H1 (cell line): ENCODE measurements at regions not wholly inside any gene's neighbourhood (a gene's known extent, or its start where the extent isn't known, plus 50 kb on each side); places are given as distances from the start of the nearest gene placed in this dataset.

Source experiments
- CTCF ChIA-PET: fragments of 300-600 bp; sonication (Branson Sonifier 250); formaldehyde crosslinking; loops from one replicate; lab custom pipeline; 2021; ENCODE audit not compliant: partially characterized antibody; lab: Charles Lee
- POLR2A ChIA-PET: fragments of 300-600 bp; sonication (Branson Sonifier 250); formaldehyde crosslinking; loops from one replicate; lab custom pipeline; 2021; ENCODE audit warnings: inconsistent platforms; ENCODE audit not compliant: partially characterized antibody; lab: Charles Lee
- DNase-seq, 2 experiments: peaks; one replicate each; pipeline versions ENCODE4 v3.0.0 to v3.0.0-alpha.2; 2010 to 2022; ENCODE audit warnings: low spot score in 2 of 2, low read depth in 1 of 2, mixed read lengths in 1 of 2
- FAIRE-seq: peaks from 2 replicates; lab custom pipeline; 2011; peaks lifted over from hg19 to GRCh38; lab: Jason Lieb, UNC
- H2AFZ ChIP-seq: 2 replicates; pipeline ENCODE4 v1.8.1; 2012; ENCODE audit warnings: low read length, inconsistent platforms
- H2AK5ac ChIP-seq: 2 replicates; pipeline ENCODE4 v1.6.1; 2013; ENCODE audit warnings: low read depth, low read length
- H2BK120ac ChIP-seq: replicated peaks from 2 replicates; pipeline ENCODE3; 2013; ENCODE audit warnings: low read depth, low read length, inconsistent platforms
- H2BK12ac ChIP-seq: 2 replicates; pipeline ENCODE4 v1.6.1; 2013; ENCODE audit warnings: low read depth, low read length
- H2BK15ac ChIP-seq: 2 replicates; pipeline ENCODE4 v1.6.1; 2013; ENCODE audit warnings: low read length
- H2BK20ac ChIP-seq: 2 replicates; pipeline ENCODE4 v1.6.1; 2013; ENCODE audit warnings: low read length
- H2BK5ac ChIP-seq: 2 replicates; pipeline ENCODE4 v1.6.1; 2013; ENCODE audit warnings: low read depth, low read length
- H3K14ac ChIP-seq: 2 replicates; pipeline ENCODE4 v1.6.1; 2013; ENCODE audit warnings: inconsistent platforms; ENCODE audit not compliant: insufficient read length
- H3K18ac ChIP-seq: 2 replicates; pipeline ENCODE4 v1.6.1; 2013; ENCODE audit warnings: low read length; ENCODE audit errors: extremely low read depth
- H3K23ac ChIP-seq: 2 replicates; pipeline ENCODE4 v1.6.1; 2013; ENCODE audit warnings: inconsistent platforms; ENCODE audit not compliant: insufficient read length
- H3K23me2 ChIP-seq: 2 replicates; pipeline ENCODE4 v1.6.1; 2013; ENCODE audit warnings: low read depth, low read length
- H3K27ac ChIP-seq: 2 replicates; pipeline ENCODE4 v1.6.1; 2011; ENCODE audit warnings: low read depth, low read length, inconsistent platforms
- H3K27me3 ChIP-seq, 4 experiments: replicated peaks in 1 of 4; 1 replicate in 1 of 4; 2 replicates in 3 of 4; pipeline versions ENCODE4 v1.6.1 to v1.8.1; 2011 to 2013; ENCODE audit warnings: low read length in 3 of 4, mild to moderate bottlenecking in 3 of 4, inconsistent platforms in 2 of 4, mixed read lengths in 2 of 4, moderate library complexity in 1 of 4; ENCODE audit not compliant: control insufficient read depth in 3 of 4, insufficient read depth in 3 of 4; ENCODE audit errors: extremely low read depth in 1 of 4
- H3K36me3 ChIP-seq, 4 experiments: 2 replicates each; pipeline versions ENCODE4 v1.6.1 to v1.8.1; 2011 to 2013; ENCODE audit warnings: mild to moderate bottlenecking in 4 of 4, low read length in 3 of 4, moderate library complexity in 2 of 4, control low read depth in 1 of 4, inconsistent platforms in 1 of 4; ENCODE audit not compliant: insufficient read depth in 4 of 4, control insufficient read depth in 2 of 4
- H3K4ac ChIP-seq: replicated peaks from 2 replicates; pipeline ENCODE3; 2013; ENCODE audit warnings: low read length, low read depth, mixed read lengths, inconsistent platforms; ENCODE audit not compliant: insufficient read length
- H3K4me1 ChIP-seq, 4 experiments: replicated peaks in 1 of 4; 1 replicate in 1 of 4; 2 replicates in 3 of 4; pipeline versions ENCODE4 v1.6.1 to v1.8.1; 2011 to 2013; ENCODE audit warnings: low read length in 3 of 4, inconsistent platforms in 2 of 4, mixed read lengths in 1 of 4; ENCODE audit not compliant: insufficient read depth in 4 of 4, control insufficient read depth in 3 of 4
- H3K4me2 ChIP-seq, 2 experiments: 2 replicates each; pipeline versions ENCODE4 v1.6.1 to v1.8.1; 2011 to 2013; ENCODE audit warnings: low read depth in 2 of 2, low read length in 2 of 2, control low read depth in 1 of 2, inconsistent platforms in 1 of 2, mild to moderate bottlenecking in 1 of 2; ENCODE audit not compliant: insufficient read depth in 1 of 2
- H3K4me3 ChIP-seq, 4 experiments: fragments of 200-600, 300-600 bp in 1 of 4; sonication (generic), shearing (Covaris generic), sonication (Bioruptor Twin) in 1 of 4; 2 replicates each; pipeline versions ENCODE4 v1.5.1 to v1.8.1; 2011 to 2016; ENCODE audit warnings: low read length in 4 of 4, low read depth in 3 of 4, control low read depth in 2 of 4, inconsistent platforms in 2 of 4, mild to moderate bottlenecking in 2 of 4, mixed read lengths in 1 of 4, moderate library complexity in 1 of 4; ENCODE audit not compliant: insufficient read depth in 2 of 4; ENCODE audit errors: extremely low read depth in 1 of 4
- H3K56ac ChIP-seq: replicated peaks from 2 replicates; pipeline ENCODE3; 2013; ENCODE audit warnings: low read depth, mild to moderate bottlenecking, mixed read lengths, low read length, inconsistent platforms; ENCODE audit not compliant: insufficient read length
- H3K79me1 ChIP-seq: 2 replicates; pipeline ENCODE4 v1.6.1; 2013; ENCODE audit warnings: low read depth, low read length, control low read depth
- H3K79me2 ChIP-seq, 2 experiments: 2 replicates each; pipeline versions ENCODE4 v1.6.1 to v1.8.1; 2012 to 2013; ENCODE audit warnings: low read length in 2 of 2, mild to moderate bottlenecking in 2 of 2, inconsistent platforms in 1 of 2; ENCODE audit not compliant: insufficient read depth in 2 of 2, control insufficient read depth in 1 of 2
- H3K9ac ChIP-seq, 4 experiments: replicated peaks in 1 of 4; 1 replicate in 1 of 4; 2 replicates in 3 of 4; pipeline versions ENCODE4 v1.6.1 to v1.8.1; 2011 to 2013; ENCODE audit warnings: low read depth in 3 of 4, low read length in 3 of 4, control low read depth in 2 of 4, mild to moderate bottlenecking in 2 of 4, moderate library complexity in 2 of 4, inconsistent platforms in 1 of 4; ENCODE audit errors: extremely low read depth in 1 of 4
- H3K9me3 ChIP-seq, 2 experiments: 2 replicates each; pipeline versions ENCODE4 v1.6.1 to v1.8.1; 2012 to 2013; ENCODE audit warnings: mild to moderate bottlenecking in 2 of 2, moderate library complexity in 2 of 2, control low read depth in 1 of 2, inconsistent platforms in 1 of 2, low read depth in 1 of 2, low read length in 1 of 2, mixed read lengths in 1 of 2; ENCODE audit not compliant: insufficient read depth in 2 of 2
- H4K20me1 ChIP-seq, 2 experiments: replicated peaks in 1 of 2; 2 replicates each; pipeline versions ENCODE3 to v1.8.1; 2011 to 2013; ENCODE audit warnings: inconsistent platforms in 2 of 2, low read length in 2 of 2, mild to moderate bottlenecking in 1 of 2; ENCODE audit not compliant: insufficient read depth in 2 of 2, control insufficient read depth in 1 of 2
- H4K5ac ChIP-seq: 2 replicates; pipeline ENCODE4 v1.6.1; 2013; ENCODE audit warnings: low read length, low read depth, mixed read lengths, inconsistent platforms; ENCODE audit not compliant: insufficient read length
- H4K8ac ChIP-seq: 2 replicates; pipeline ENCODE4 v1.8.0; 2013; ENCODE audit warnings: mild to moderate bottlenecking, moderate library complexity, low read length, inconsistent platforms; ENCODE audit not compliant: insufficient read depth; ENCODE audit errors: extremely low read depth
- H4K91ac ChIP-seq: replicated peaks from 2 replicates; pipeline ENCODE3; 2013; ENCODE audit warnings: low read length, mixed read lengths, inconsistent platforms; ENCODE audit not compliant: insufficient read length
- CHD1 ChIP-seq: IDR thresholded peaks from 2 replicates; pipeline ENCODE4 v1.6.1; 2012; ENCODE audit warnings: low read depth, low read length, improper control_type of control experiment
- CHD2 ChIP-seq: IDR thresholded peaks from 2 replicates; pipeline ENCODE4 v1.6.1; 2012; ENCODE audit warnings: low read length, improper control_type of control experiment
- CTCF ChIP-seq, 3 experiments: IDR thresholded peaks; 1 replicate in 2 of 3; 2 replicates in 1 of 3; pipeline versions ENCODE4 v1.5.1 to v1.6.1; 2011; ENCODE audit warnings: low read length in 3 of 3, mild to moderate bottlenecking in 3 of 3, inconsistent platforms in 2 of 3, low read depth in 1 of 3, moderate library complexity in 1 of 3; ENCODE audit not compliant: insufficient read depth in 1 of 3; ENCODE audit errors: control extremely low read depth in 1 of 3
- WGBS, 2 experiments: shearing (Covaris generic) in 1 of 2; methylation state at CpG; one replicate each; pipeline versions ENCODE4 v1.1.6 to v1.1.7; 2013 to 2015; ENCODE audit warnings: low lambda C conversion rate in 2 of 2, mixed read lengths in 2 of 2, inconsistent platforms in 1 of 2, low coverage in 1 of 2, missing lambda C conversion rate in 1 of 2; ENCODE audit not compliant: insufficient replicate concordance in 2 of 2, insufficient coverage in 1 of 2, insufficient read length in 1 of 2; ENCODE audit errors: extremely low coverage in 1 of 2, missing lambda C conversion rate in 1 of 2; 5-methylcytosine and 5-hydroxymethylcytosine counted together

- Histone ChIP-seq H3K36me3 (no peaks in the 10 kb centered on the region), H4K8ac (no peak overlapping the region), H2BK20ac (no peak overlapping the region), H3K79me2 (no peaks in the 10 kb centered on the region), H3K27ac (no peak overlapping the region), H2BK120ac (no peak overlapping the region), H4K5ac (no peak overlapping the region), H3K4me3 (no peak overlapping the region), H3K27me3 (no peaks in the 10 kb centered on the region), H2AFZ (no peak overlapping the region), H3K18ac (no peak overlapping the region), H3K4me2 (no peak overlapping the region), H3K79me1 (no peaks in the 10 kb centered on the region), H3K4me1 (peaks cover 0 to 8% (median 3%) of the 10 kb centered on the region in 4 experiments; a peak in 5 of 7 replicates), H2AK5ac (no peak overlapping the region), H3K23ac (no peak overlapping the region), H3K9ac (no peak overlapping the region), H4K20me1 (no peaks in the 10 kb centered on the region), H3K56ac (no peak overlapping the region), H3K9me3 (no peaks in the 10 kb centered on the region), H2BK12ac (no peak overlapping the region), H3K23me2 (no peaks in the 10 kb centered on the region; the same call in 1 of the 2 replicates), H3K4ac (no peak overlapping the region), H4K91ac (no peak overlapping the region), H2BK15ac (no peak overlapping the region), H3K14ac (no peak overlapping the region), H2BK5ac (no peak overlapping the region)
- POLR2A ChIA-PET, result no interaction called here
- FAIRE-seq, result no peak
- no peak for DNase-seq
- 96% methylated on average over 1 of the region's 1 CpG; no CpG with 5 or more reads in 1 of the 2 experiments for WGBS, 2 experiments
- CTCF ChIA-PET, result no interaction called here
- no peak for TF ChIP-seq CHD2
- TF ChIP-seq CHD1, result no peak
- TF ChIP-seq CTCF (IDR thresholded peaks at IDR 0.05; ENCODE audit: control extremely low read depth in 1 of 3, insufficient read depth in 1 of 3, low read depth in 1 of 3, low read length in 3 of 3), result no peak
Observed at GRCh38 chr13:83731113-83731512, 151.2 kb downstream of the SLITRK1 start.
